Glutamatergic neuron (in vitro differentiated cells): ENCODE measurements at regions not wholly inside any gene's neighbourhood (a gene's known extent, or its start where the extent isn't known, plus 50 kb on each side); places are given as distances from the start of the nearest gene placed in this dataset.
"Not testable (repeated sequence)": the region's sequence is repeated elsewhere in the genome, so short reads cannot be mapped to it uniquely, and the experiment has no call there.

Experiments
- DNase-seq: peaks from one replicate; pipeline ENCODE4 v3.0.0; 2022
- H3K27ac Mint-ChIP-seq: one replicate; pipeline ENCODE4 v1.8.0; 2020; ENCODE audit warnings: mild to moderate bottlenecking, mixed read lengths, inconsistent platforms; ENCODE audit not compliant: unreplicated experiment
- H3K27me3 Mint-ChIP-seq: one replicate; pipeline ENCODE4 v1.8.0; 2020; ENCODE audit warnings: mild to moderate bottlenecking, moderate library complexity, mixed read lengths, inconsistent platforms; ENCODE audit not compliant: unreplicated experiment
- H3K36me3 Mint-ChIP-seq: one replicate; pipeline ENCODE4 v1.8.0; 2020; ENCODE audit warnings: mild to moderate bottlenecking, mixed read lengths, inconsistent platforms; ENCODE audit not compliant: unreplicated experiment
- H3K4me1 Mint-ChIP-seq: one replicate; pipeline ENCODE4 v1.8.0; 2020; ENCODE audit warnings: mild to moderate bottlenecking, low read depth, mixed read lengths, inconsistent platforms; ENCODE audit not compliant: unreplicated experiment
- H3K4me3 Mint-ChIP-seq: one replicate; pipeline ENCODE4 v1.8.0; 2020; ENCODE audit warnings: mild to moderate bottlenecking, mixed read lengths, inconsistent platforms; ENCODE audit not compliant: unreplicated experiment
- H3K9me3 Mint-ChIP-seq: one replicate; pipeline ENCODE4 v1.8.0; 2020; ENCODE audit warnings: mild to moderate bottlenecking, moderate library complexity, mixed read lengths, inconsistent platforms; ENCODE audit not compliant: unreplicated experiment
- TF ChIP-seq, protein P1 (sequence below): fragments of 200-600 bp; sonication (generic); IDR thresholded peaks from one replicate; pipeline ENCODE4 v1.5.0; 2021; ENCODE audit not compliant: partially characterized antibody, unreplicated experiment

DNA sequence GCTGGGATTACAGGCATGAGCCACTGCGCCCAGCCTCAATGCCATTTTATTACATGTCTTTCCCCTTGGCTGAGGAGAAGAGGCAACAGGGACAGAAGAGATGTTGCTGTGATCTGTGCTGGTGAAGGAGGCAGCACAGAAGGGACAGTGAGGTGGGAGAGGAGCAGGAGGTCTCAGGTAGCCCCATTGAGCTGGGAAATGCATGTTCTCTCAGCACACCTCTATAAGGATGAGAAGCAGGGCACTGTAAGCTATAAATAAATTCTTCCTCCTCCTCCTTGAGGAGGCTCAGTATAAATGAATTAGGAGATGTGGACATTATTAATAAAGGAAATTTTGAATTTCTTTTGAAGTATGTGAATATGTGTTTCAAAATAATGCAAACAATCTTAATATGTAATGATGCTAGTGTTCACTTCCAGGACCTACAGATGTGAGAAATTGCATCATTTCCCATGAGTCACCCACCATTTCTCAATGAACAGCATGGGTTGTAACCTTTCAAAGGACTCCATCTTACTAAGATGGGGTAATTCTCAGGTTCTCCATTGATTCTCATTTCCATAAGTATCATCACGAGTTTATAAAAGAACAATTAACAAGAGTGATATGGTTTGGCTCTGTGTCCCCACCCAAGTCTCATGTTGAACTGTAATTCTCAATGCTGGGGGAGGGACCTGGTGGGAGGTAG lies 88.9 kb upstream of the ODAD2 start:
- Mint-ChIP-seq H3K27me3 (no peaks in the 10 kb centered on the region), H3K9me3 (no peaks in the 10 kb centered on the region), H3K27ac (no peak overlapping the region), H3K4me3 (no peak overlapping the region), H3K36me3 (no peaks in the 10 kb centered on the region), H3K4me1 (no peaks in the 10 kb centered on the region)
- TF ChIP-seq, protein P1, sequence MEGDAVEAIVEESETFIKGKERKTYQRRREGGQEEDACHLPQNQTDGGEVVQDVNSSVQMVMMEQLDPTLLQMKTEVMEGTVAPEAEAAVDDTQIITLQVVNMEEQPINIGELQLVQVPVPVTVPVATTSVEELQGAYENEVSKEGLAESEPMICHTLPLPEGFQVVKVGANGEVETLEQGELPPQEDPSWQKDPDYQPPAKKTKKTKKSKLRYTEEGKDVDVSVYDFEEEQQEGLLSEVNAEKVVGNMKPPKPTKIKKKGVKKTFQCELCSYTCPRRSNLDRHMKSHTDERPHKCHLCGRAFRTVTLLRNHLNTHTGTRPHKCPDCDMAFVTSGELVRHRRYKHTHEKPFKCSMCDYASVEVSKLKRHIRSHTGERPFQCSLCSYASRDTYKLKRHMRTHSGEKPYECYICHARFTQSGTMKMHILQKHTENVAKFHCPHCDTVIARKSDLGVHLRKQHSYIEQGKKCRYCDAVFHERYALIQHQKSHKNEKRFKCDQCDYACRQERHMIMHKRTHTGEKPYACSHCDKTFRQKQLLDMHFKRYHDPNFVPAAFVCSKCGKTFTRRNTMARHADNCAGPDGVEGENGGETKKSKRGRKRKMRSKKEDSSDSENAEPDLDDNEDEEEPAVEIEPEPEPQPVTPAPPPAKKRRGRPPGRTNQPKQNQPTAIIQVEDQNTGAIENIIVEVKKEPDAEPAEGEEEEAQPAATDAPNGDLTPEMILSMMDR = no peak
- DNase-seq = no peak

DNA sequence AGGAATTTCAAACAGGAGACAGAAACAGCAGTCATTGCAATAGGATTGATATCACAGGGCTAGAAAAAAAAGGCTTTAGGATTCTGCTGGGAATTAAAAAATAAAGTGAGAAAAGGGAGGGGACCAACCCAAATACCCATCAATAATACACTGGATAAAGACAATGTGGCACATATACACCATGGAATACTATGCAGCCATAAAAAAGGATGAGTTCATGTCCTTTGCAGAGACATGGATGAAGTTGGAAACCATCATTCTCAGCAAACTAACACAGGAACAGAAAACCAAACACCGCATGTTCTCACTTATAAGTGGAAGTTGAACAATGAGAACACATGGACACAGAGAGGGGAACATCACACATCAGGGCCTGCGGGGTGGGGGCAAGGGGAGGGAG lies 86.9 kb upstream of the ODAD2 start:
- H3K9me3 Mint-ChIP-seq, DNase-seq, H3K4me1 Mint-ChIP-seq, H3K27me3 Mint-ChIP-seq, H3K4me3 Mint-ChIP-seq, H3K36me3 Mint-ChIP-seq, H3K27ac Mint-ChIP-seq: not testable (repeated sequence)

DNA sequence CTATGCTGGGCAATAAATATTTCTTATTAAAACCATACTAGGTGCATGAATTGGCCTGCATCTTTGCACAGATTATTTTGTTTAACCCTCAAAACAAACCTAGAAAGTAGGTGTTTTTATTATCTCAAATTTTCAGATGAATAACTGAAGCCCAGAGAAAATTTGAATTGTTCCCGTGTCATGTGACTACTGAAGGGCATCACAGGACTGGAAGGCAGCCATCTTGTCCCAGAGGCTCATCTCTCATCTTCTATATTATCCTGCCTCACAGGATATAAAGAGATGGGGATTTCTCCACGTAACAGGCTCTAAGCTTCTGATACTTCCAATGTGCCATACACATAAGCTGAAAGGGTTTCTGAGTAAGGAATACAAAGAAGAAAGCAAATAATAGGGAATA lies 84.0 kb upstream of the ODAD2 start:
- Mint-ChIP-seq H3K27ac (no peak overlapping the region), H3K9me3 (no peaks in the 10 kb centered on the region), H3K4me1 (no peaks in the 10 kb centered on the region), H3K27me3 (no peaks in the 10 kb centered on the region), H3K4me3 (no peak overlapping the region), H3K36me3 (no peaks in the 10 kb centered on the region)
- TF ChIP-seq, protein P1 = no peak
- DNase-seq = no peak

DNA sequence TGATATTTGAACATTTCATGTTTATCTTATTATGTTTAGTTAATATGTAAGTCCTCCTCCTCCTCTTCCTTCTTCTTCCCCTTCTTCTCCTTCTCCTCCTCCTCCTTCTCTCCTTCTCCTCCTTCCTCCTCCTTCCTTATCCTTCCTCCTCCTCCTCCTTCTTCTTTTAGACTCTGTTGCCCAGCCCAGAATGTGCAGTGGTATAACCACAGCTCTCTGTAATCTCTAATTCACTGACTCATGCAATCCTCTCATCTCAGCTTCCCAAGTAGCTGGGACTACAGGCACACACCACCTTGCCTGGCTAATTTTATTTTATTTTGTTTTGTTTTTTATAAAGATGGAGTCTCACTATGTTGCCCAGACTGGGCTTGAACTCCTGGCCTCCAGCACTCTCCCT lies 83.4 kb upstream of the ODAD2 start:
- Mint-ChIP-seq H3K36me3 (no peaks in the 10 kb centered on the region), H3K4me3 (no peak overlapping the region), H3K27me3 (no peaks in the 10 kb centered on the region), H3K27ac (no peak overlapping the region), H3K9me3 (no peaks in the 10 kb centered on the region), H3K4me1 (no peaks in the 10 kb centered on the region)
- TF ChIP-seq, protein P1 = no peak
- no peak for DNase-seq

DNA sequence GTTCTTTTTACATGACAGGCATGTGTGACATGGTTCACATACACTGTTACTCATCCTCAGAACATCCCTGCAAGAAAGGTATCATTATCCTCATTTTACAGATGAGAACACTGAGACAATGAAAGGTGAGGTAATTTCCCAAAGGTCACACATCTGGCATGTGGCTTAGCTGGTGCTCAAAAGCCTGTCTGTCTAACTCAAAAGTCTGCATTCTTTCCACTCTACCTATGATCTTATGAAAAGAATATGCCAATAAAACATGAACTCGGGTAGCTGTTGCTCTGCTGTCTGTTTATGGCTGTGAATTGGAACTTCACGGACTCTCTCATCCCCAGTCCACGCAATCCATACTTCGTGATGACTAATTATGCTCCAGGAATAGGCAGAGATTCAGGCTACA lies 79.0 kb upstream of the ODAD2 start:
- no peaks in the 10 kb centered on the region for H3K36me3 Mint-ChIP-seq
- no peak overlapping the region for H3K4me3 Mint-ChIP-seq
- H3K27me3 Mint-ChIP-seq = no peaks in the 10 kb centered on the region
- H3K9me3 Mint-ChIP-seq = no peaks in the 10 kb centered on the region
- no peak overlapping the region for H3K27ac Mint-ChIP-seq
- DNase-seq = no peak
- H3K4me1 Mint-ChIP-seq = no peaks in the 10 kb centered on the region
- TF ChIP-seq, protein P1 = no peak

DNA sequence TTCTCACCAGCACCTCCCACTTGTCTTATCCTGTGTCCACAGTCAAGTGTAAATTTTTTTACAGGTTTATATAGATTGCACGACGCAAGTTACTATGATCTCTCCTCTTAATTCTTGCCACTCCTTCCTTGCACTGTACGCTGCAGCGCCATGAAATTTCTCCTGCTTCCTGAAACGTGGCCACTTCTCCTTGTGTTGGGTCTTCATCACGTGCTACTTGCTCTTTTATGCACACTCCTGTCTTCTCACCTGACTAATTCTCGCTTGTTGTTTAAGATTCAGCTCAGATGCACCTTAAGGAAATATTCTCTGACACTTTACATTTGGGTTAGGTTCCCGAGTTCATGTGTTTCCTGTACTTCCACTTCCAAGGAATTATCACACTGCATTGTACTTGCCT lies 76.5 kb upstream of the ODAD2 start:
- Mint-ChIP-seq H3K4me3 (no peak overlapping the region), H3K4me1 (no peaks in the 10 kb centered on the region), H3K36me3 (no peaks in the 10 kb centered on the region), H3K9me3 (no peaks in the 10 kb centered on the region), H3K27me3 (no peaks in the 10 kb centered on the region), H3K27ac (no peak overlapping the region)
- TF ChIP-seq, protein P1 = no peak
- no peak for DNase-seq
